Chondrocyte (in vitro differentiated cells): ENCODE measurements at regions not wholly inside any gene's neighbourhood (a gene's known extent, or its start where the extent isn't known, plus 50 kb on each side); places are given as distances from the start of the nearest gene placed in this dataset.
"Not testable (repeated sequence)": the region's sequence is repeated elsewhere in the genome, so short reads cannot be mapped to it uniquely, and the experiment has no call there.

Experiments
- DNase-seq: peaks from one replicate; pipeline ENCODE4 v3.0.0; 2021; ENCODE audit warnings: mixed read lengths, low spot score
- H3K27ac Mint-ChIP-seq: one replicate; pipeline ENCODE4 v1.8.0; 2021; ENCODE audit warnings: mild to moderate bottlenecking, moderate library complexity, mixed read lengths; ENCODE audit not compliant: unreplicated experiment
- H3K27me3 Mint-ChIP-seq: 2 replicates; pipeline ENCODE4 v1.8.0; 2021; ENCODE audit warnings: low read depth, mixed read lengths
- H3K36me3 Mint-ChIP-seq: 2 replicates; pipeline ENCODE4 v1.8.0; 2021; ENCODE audit warnings: low read depth, mixed read lengths
- H3K4me1 Mint-ChIP-seq: 2 replicates; pipeline ENCODE4 v1.8.0; 2021; ENCODE audit warnings: low read depth, mild to moderate bottlenecking, mixed read lengths
- H3K4me3 Mint-ChIP-seq: one replicate; pipeline ENCODE4 v1.8.0; 2021; ENCODE audit warnings: mild to moderate bottlenecking, moderate library complexity, mixed read lengths; ENCODE audit not compliant: unreplicated experiment
- H3K9me3 Mint-ChIP-seq: 2 replicates; pipeline ENCODE4 v1.8.0; 2021; ENCODE audit warnings: low read depth, mixed read lengths
- CTCF ChIP-seq: fragments of 200-600 bp; sonication (generic); IDR thresholded peaks from 2 replicates; pipeline ENCODE4 v1.5.0; 2021; ENCODE audit warnings: antibody characterized with exemption, mild to moderate bottlenecking, moderate library complexity

GRCh38 chr2:106004851-106005250 lies 189.2 kb downstream of the UXS1 start:
- H3K27me3 Mint-ChIP-seq = peaks cover 7% of the 10 kb centered on the region
- no peak overlapping the region for H3K27ac Mint-ChIP-seq
- TF ChIP-seq CTCF = no peak
- H3K4me3 Mint-ChIP-seq = no peak overlapping the region
- DNase-seq = no peak
- H3K9me3 Mint-ChIP-seq = peaks cover 60% of the 10 kb centered on the region
- peaks cover 12% of the 10 kb centered on the region for H3K36me3 Mint-ChIP-seq
- H3K4me1 Mint-ChIP-seq = no peaks in the 10 kb centered on the region

- peaks cover 12% of the 10 kb centered on the region for H3K36me3 Mint-ChIP-seq
- H3K9me3 Mint-ChIP-seq = peaks cover 51% of the 10 kb centered on the region
- H3K27ac Mint-ChIP-seq = no peak overlapping the region
- H3K27me3 Mint-ChIP-seq = peaks cover 11% of the 10 kb centered on the region
- TF ChIP-seq CTCF = no peak
- no peak overlapping the region for H3K4me3 Mint-ChIP-seq
- H3K4me1 Mint-ChIP-seq = peaks cover 7% of the 10 kb centered on the region
- no peak for DNase-seq
These were observed 194.7 kb downstream of the UXS1 start for GRCh38 chr2:105999211-105999989.

GRCh38 chr2:105997711-105998110 lies 196.4 kb downstream of the UXS1 start:
- TF ChIP-seq CTCF = no peak
- Mint-ChIP-seq H3K9me3 (peaks cover 53% of the 10 kb centered on the region), H3K27me3 (peaks cover 11% of the 10 kb centered on the region), H3K4me3 (no peak overlapping the region), H3K27ac (no peak overlapping the region), H3K36me3 (peaks cover 12% of the 10 kb centered on the region), H3K4me1 (peaks cover 7% of the 10 kb centered on the region)
- no peak for DNase-seq

- Mint-ChIP-seq H3K9me3 (peaks cover 58% of the 10 kb centered on the region), H3K4me3 (no peak overlapping the region), H3K27me3 (no peaks in the 10 kb centered on the region), H3K36me3 (peaks cover 7% of the 10 kb centered on the region), H3K27ac (no peak overlapping the region), H3K4me1 (no peaks in the 10 kb centered on the region)
- no peak for TF ChIP-seq CTCF
- no peak for DNase-seq
These were observed 203.5 kb downstream of the UXS1 start for GRCh38 chr2:105990624-105991023.

GRCh38 chr2:105989803-105990202 lies 204.3 kb downstream of the UXS1 start:
- not testable (repeated sequence) for H3K27me3 Mint-ChIP-seq, H3K4me3 Mint-ChIP-seq, H3K4me1 Mint-ChIP-seq, DNase-seq, H3K27ac Mint-ChIP-seq, H3K36me3 Mint-ChIP-seq
- peaks cover 54% of the 10 kb centered on the region for H3K9me3 Mint-ChIP-seq

- H3K27me3 Mint-ChIP-seq = peaks cover 2% of the 10 kb centered on the region
- H3K27ac Mint-ChIP-seq = no peak overlapping the region
- no peak for DNase-seq
- peaks cover 2% of the 10 kb centered on the region for H3K36me3 Mint-ChIP-seq
- H3K4me3 Mint-ChIP-seq = no peak overlapping the region
- TF ChIP-seq CTCF = no peak
- peaks cover 49% of the 10 kb centered on the region for H3K9me3 Mint-ChIP-seq
- no peaks in the 10 kb centered on the region for H3K4me1 Mint-ChIP-seq
These were observed 205.0 kb downstream of the UXS1 start for GRCh38 chr2:105989070-105989469.
